GM12891 (cell line): ENCODE measurements at regions not wholly inside any gene's neighbourhood (a gene's known extent, or its start where the extent isn't known, plus 50 kb on each side); places are given as distances from the start of the nearest gene placed in this dataset.

Source experiments
- POLR2A ChIP-seq: IDR thresholded peaks from 2 replicates; pipeline ENCODE4 v1.6.1; 2011; ENCODE audit warnings: low read depth, low read length, control low read depth
- POLR2AphosphoS5 ChIP-seq: IDR thresholded peaks from 2 replicates; pipeline ENCODE4 v1.6.1; 2011; ENCODE audit warnings: low read depth, low read length, control low read depth

DNA sequence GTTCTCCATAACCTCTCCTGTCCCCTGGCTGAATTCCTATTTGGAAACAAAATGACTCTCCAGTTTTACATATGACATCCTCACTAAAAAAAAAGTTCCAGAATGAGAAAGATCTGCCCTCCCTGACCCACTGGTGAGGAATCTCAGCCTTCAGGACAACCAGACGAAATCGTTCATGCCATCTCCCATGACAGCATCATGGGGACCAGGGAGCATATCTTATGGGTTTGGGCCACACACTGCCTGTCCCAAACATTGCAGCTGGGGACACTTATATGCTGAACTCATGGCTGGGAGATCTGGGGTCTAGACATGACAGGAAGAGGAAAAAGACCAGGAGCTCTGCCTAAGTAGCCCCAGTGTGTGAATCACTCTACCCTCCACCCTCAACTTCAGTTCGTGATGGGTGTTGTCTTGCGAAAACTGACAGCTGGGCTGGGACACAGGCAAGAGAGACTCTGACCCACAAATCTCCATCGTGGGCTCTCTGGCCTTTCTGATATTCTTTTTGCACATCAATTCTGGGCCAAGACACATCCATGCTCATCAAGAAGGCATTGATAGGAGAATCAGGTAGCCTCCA is 102.0 kb downstream of the ZNF280B start:
- TF ChIP-seq POLR2AphosphoS5 = no peak
- TF ChIP-seq POLR2A = no peak
